Sigmoid colon (tissue), 6 donors: ENCODE measurements at regions not wholly inside any gene's neighbourhood (a gene's known extent, or its start where the extent isn't known, plus 50 kb on each side); places are given as distances from the start of the nearest gene placed in this dataset.
"Not testable (repeated sequence)": the region's sequence is repeated elsewhere in the genome, so short reads cannot be mapped to it uniquely, and the experiment has no call there.

Source experiments
- DNase-seq: peaks from one replicate; pipeline ENCODE4 v3.0.0-alpha.2; 2019
- H3K27ac ChIP-seq, 4 donors: fragments of 200-600 bp; sonication (generic); one replicate each; pipeline ENCODE4 v1.5.1; 2016 to 2019; ENCODE audit warnings: mild to moderate bottlenecking in 1 of 4
- H3K27me3 ChIP-seq, 3 donors: fragments of 200-600 bp; sonication (generic); one replicate each; pipeline ENCODE4 v1.5.1; 2019; ENCODE audit warnings: mild to moderate bottlenecking in 1 of 3
- H3K36me3 ChIP-seq, 4 donors: fragments of 200-600 bp; sonication (generic); one replicate each; pipeline ENCODE4 v1.5.1; 2016 to 2019
- H3K4me1 ChIP-seq, 4 donors: fragments of 200-600 bp; sonication (generic); one replicate each; pipeline ENCODE4 v1.5.1; 2017 to 2019
- H3K4me3 ChIP-seq, 4 donors: fragments of 200-600 bp; sonication (generic); one replicate each; pipeline ENCODE4 v1.5.1; 2017 to 2019; ENCODE audit warnings: mild to moderate bottlenecking in 2 of 4, moderate library complexity in 1 of 4
- H3K9me3 ChIP-seq, 4 donors: fragments of 200-600 bp in 3 of 4; sonication (generic) in 3 of 4; one replicate each; pipeline versions ENCODE4 v1.5.1 to v1.6.1; 2013 to 2019
- EP300 ChIP-seq, 4 donors: sonication (generic); formaldehyde crosslinking; IDR thresholded peaks; one replicate each; pipeline ENCODE4 v1.6.1; 2017; ENCODE audit warnings: antibody characterized with exemption in 4 of 4
- POLR2A ChIP-seq, 2 donors: fragments of 450-650 bp; IDR thresholded peaks; one replicate each; pipeline ENCODE4 v1.6.1; 2016; ENCODE audit warnings: antibody characterized with exemption in 2 of 2, mild to moderate bottlenecking in 2 of 2, moderate library complexity in 2 of 2
- POLR2AphosphoS5 ChIP-seq, 4 donors: sonication (generic); formaldehyde crosslinking; IDR thresholded peaks; one replicate each; pipeline ENCODE4 v1.6.1; 2017; ENCODE audit warnings: antibody characterized with exemption in 4 of 4
- WGBS, 2 donors: extraction: QIAGEN DNeasy Blood & Tissue Kit; methylation state at CpG; one replicate each; pipeline ENCODE4 v1.1.7; 2013; 5-methylcytosine and 5-hydroxymethylcytosine counted together
- intact Hi-C: fragments of 100-400 bp; cut with DNase I; formaldehyde crosslinking; loops from one replicate; pipeline ENCODE4 v1.15.1; 2023
- TF ChIP-seq, protein P1 (sequence below), 4 experiments: fragments of 450-650 bp in 3 of 4; fragments of 200-600 bp in 1 of 4; IDR thresholded peaks; one replicate each; pipeline ENCODE4 v1.5.1; 2016 to 2019; ENCODE audit warnings: antibody characterized with exemption in 4 of 4, mild to moderate bottlenecking in 3 of 4, moderate library complexity in 2 of 4
- donor health status: healthy with polysubstance abuse.
- donor health status: healthy.

- Histone ChIP-seq H3K4me3 (no peak overlapping the region), H3K27ac (no peak overlapping the region), H3K27me3 (no peaks in the 10 kb centered on the region), H3K9me3 (no peaks in the 10 kb centered on the region), H3K36me3 (no peaks in the 10 kb centered on the region), H3K4me1 (no peaks in the 10 kb centered on the region)
- no peak for TF ChIP-seq POLR2AphosphoS5 (IDR thresholded peaks at IDR 0.05)
- TF ChIP-seq EP300 (IDR thresholded peaks at IDR 0.05) = no peak
- TF ChIP-seq, protein P1, sequence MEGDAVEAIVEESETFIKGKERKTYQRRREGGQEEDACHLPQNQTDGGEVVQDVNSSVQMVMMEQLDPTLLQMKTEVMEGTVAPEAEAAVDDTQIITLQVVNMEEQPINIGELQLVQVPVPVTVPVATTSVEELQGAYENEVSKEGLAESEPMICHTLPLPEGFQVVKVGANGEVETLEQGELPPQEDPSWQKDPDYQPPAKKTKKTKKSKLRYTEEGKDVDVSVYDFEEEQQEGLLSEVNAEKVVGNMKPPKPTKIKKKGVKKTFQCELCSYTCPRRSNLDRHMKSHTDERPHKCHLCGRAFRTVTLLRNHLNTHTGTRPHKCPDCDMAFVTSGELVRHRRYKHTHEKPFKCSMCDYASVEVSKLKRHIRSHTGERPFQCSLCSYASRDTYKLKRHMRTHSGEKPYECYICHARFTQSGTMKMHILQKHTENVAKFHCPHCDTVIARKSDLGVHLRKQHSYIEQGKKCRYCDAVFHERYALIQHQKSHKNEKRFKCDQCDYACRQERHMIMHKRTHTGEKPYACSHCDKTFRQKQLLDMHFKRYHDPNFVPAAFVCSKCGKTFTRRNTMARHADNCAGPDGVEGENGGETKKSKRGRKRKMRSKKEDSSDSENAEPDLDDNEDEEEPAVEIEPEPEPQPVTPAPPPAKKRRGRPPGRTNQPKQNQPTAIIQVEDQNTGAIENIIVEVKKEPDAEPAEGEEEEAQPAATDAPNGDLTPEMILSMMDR (IDR thresholded peaks at IDR 0.05) = no peak
- TF ChIP-seq POLR2A (IDR thresholded peaks at IDR 0.05) = no peak
- DNase-seq = no peak
- intact Hi-C loops = no loop called here
- 79 to 91% methylated on average over 1 of the region's 1 CpG for WGBS, 2 donors
These were observed 771.7 kb downstream of the NOVA1 start for GRCh38 chr14:25826105-25826504.

GRCh38 chr14:25820368-25820767, 770.4 kb upstream of the STXBP6 start:
- 88 to 90% methylated on average over 1 of the region's 1 CpG for WGBS, 2 donors
- TF ChIP-seq, protein P1 (IDR thresholded peaks at IDR 0.05) = no peak
- TF ChIP-seq EP300 (IDR thresholded peaks at IDR 0.05) = no peak
- TF ChIP-seq POLR2AphosphoS5 (IDR thresholded peaks at IDR 0.05) = no peak
- no peak for TF ChIP-seq POLR2A (IDR thresholded peaks at IDR 0.05)
- Histone ChIP-seq H3K27ac (no peak overlapping the region), H3K4me1 (no peaks in the 10 kb centered on the region), H3K9me3 (no peaks in the 10 kb centered on the region), H3K27me3 (no peaks in the 10 kb centered on the region), H3K4me3 (no peak overlapping the region), H3K36me3 (no peaks in the 10 kb centered on the region)
- intact Hi-C loops = no loop called here
- DNase-seq = no peak

DNA sequence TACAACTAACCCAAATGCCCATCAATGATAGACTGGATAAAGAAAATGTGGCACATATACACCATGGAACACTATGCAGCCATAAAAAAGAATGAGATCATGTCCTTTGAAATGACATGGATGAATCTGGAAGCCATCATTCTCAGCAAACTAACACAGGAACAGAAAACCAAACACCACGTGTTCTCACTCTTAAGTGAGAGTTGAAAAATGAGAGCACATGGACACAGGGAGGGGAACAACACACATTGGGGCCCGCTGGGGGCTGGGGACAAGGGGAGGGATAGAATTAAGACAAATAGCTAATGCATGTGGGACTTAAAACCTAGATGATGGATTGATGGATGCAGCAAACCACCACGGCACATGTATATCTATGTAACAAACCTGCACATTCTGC, 764.7 kb upstream of the STXBP6 start:
- H3K4me1 ChIP-seq, intact Hi-C loops, H3K36me3 ChIP-seq, H3K4me3 ChIP-seq, H3K27ac ChIP-seq, H3K9me3 ChIP-seq, H3K27me3 ChIP-seq, DNase-seq: not testable (repeated sequence)
- WGBS, 2 donors = 73 to 90% methylated on average over 3 of the region's 3 CpGs

- no peaks in the 10 kb centered on the region for H3K4me1 ChIP-seq
- no peak for DNase-seq
- intact Hi-C loops = no loop called here
- WGBS, 2 donors = 82% methylated on average over 2 of the region's 2 CpGs
- H3K4me3 ChIP-seq = no peak overlapping the region
- H3K27ac ChIP-seq = no peak overlapping the region
- H3K9me3 ChIP-seq = no peaks in the 10 kb centered on the region
- TF ChIP-seq POLR2AphosphoS5 (IDR thresholded peaks at IDR 0.05) = no peak
- no peaks in the 10 kb centered on the region for H3K36me3 ChIP-seq
- H3K27me3 ChIP-seq = no peaks in the 10 kb centered on the region
These were observed 753.6 kb upstream of the STXBP6 start for GRCh38 chr14:25803386-25804018.

DNA sequence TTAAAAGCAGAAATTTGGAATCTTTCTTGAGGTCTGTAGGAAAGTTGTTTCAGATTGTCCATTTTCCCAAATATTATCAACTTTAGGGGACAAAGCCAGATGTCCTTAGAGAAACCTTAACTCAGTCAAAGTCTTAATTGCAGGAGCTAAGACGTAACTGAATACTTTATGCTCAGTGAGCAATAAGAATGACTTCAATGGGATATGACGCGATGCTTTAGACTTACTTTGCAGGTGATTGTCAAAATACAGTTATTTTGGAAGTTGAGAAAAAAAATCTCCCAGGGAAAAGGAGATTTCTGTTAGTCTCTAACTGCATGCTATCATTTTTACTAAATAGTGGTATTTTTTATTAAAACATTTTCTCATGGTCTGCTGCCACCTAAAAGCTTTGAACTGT, 750.9 kb upstream of the STXBP6 start:
- intact Hi-C loops = no loop called here
- Histone ChIP-seq H3K4me1 (no peaks in the 10 kb centered on the region), H3K4me3 (no peak overlapping the region), H3K27ac (no peak overlapping the region), H3K9me3 (no peaks in the 10 kb centered on the region), H3K27me3 (no peaks in the 10 kb centered on the region), H3K36me3 (no peaks in the 10 kb centered on the region)
- TF ChIP-seq EP300 (IDR thresholded peaks at IDR 0.05) (no peak), POLR2A (IDR thresholded peaks at IDR 0.05) (no peak), POLR2AphosphoS5 (IDR thresholded peaks at IDR 0.05) (no peak)
- TF ChIP-seq, protein P1 (IDR thresholded peaks at IDR 0.05) = no peak
- no peak for DNase-seq
- 87 to 91% methylated on average over 3 of the region's 3 CpGs for WGBS, 2 donors

DNA sequence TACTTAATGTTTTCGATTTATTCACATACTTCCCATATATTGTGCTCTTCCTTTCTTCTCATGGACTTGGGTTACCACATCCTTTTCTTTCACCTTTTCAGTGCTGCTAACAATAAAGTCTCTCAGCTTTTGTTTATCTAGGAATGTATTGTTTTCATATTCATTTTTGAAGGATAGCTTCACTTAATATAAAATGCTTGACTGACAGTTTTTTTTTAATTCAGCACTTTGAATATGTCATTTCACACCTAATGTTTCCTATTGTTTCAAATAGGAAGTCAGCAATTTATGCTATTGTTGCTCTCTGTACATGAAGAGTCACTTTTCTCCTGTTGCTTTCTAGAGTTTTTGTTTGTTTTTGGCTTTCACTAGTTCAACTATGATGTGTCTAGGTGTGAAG, 738.3 kb upstream of the STXBP6 start:
- no peak for DNase-seq
- no peak for TF ChIP-seq POLR2A (IDR thresholded peaks at IDR 0.05)
- no peak for TF ChIP-seq EP300 (IDR thresholded peaks at IDR 0.05)
- no peak for TF ChIP-seq POLR2AphosphoS5 (IDR thresholded peaks at IDR 0.05)
- TF ChIP-seq, protein P1 (IDR thresholded peaks at IDR 0.05) = no peak
- Histone ChIP-seq H3K27ac (no peak overlapping the region), H3K4me3 (no peak overlapping the region), H3K36me3 (no peaks in the 10 kb centered on the region), H3K9me3 (peaks cover 0 to 5% (median 0%) of the 10 kb centered on the region in 4 donors), H3K27me3 (no peaks in the 10 kb centered on the region), H3K4me1 (no peaks in the 10 kb centered on the region)
- 84 to 90% methylated on average over 1 of the region's 1 CpG for WGBS, 2 donors
- intact Hi-C loops = no loop called here
